ENCODE measurements at regions not wholly inside any gene's neighbourhood (a gene's known extent, or its start where the extent isn't known, plus 50 kb on each side); places are given as distances from the start of the nearest gene placed in this dataset.

GRCh38 chr5:128876569-128877382 is 88.5 kb upstream of the SLC27A6 start:
- Histone ChIP-seq H3K27ac (ENCODE audit: low read depth, low read length, severe bottlenecking) (no peak overlapping the region), H3K36me3 (ENCODE audit: control insufficient read depth, insufficient read depth, low read length) (no peaks in the 10 kb centered on the region), H3K4me3 (ENCODE audit: extremely low read depth, insufficient read depth, low read length, poor library complexity, severe bottlenecking) (no peak overlapping the region), H3K4me1 (ENCODE audit: control insufficient read depth, insufficient read depth, low read length, poor library complexity, severe bottlenecking) (no peaks in the 10 kb centered on the region), H3K9me3 (ENCODE audit: control insufficient read depth, low read length) (no peaks in the 10 kb centered on the region)
- WGBS, 2 experiments (ENCODE audit: insufficient coverage in 2 of 2): 71% methylated on average over 1 of the region's 3 CpGs; no CpG with 5 or more reads in 1 of the 2 experiments

GRCh38 chr5:128877476-128877875 is 87.8 kb upstream of the SLC27A6 start:
- no peaks in the 10 kb centered on the region for H3K4me1 ChIP-seq (ENCODE audit: control insufficient read depth, insufficient read depth, low read length, poor library complexity, severe bottlenecking)
- 62% methylated on average over 2 of the region's 4 CpGs; no CpG with 5 or more reads in 1 of the 2 experiments for WGBS, 2 experiments (ENCODE audit: insufficient coverage in 2 of 2)

GRCh38 chr5:128881502-128882018 is 83.7 kb upstream of the SLC27A6 start:
- H3K36me3 ChIP-seq (ENCODE audit: control insufficient read depth, insufficient read depth, low read length): no peaks in the 10 kb centered on the region
- H3K9me3 ChIP-seq (ENCODE audit: control insufficient read depth, low read length): no peaks in the 10 kb centered on the region
- no peak overlapping the region for H3K27ac ChIP-seq (ENCODE audit: low read depth, low read length, severe bottlenecking)
- no peak overlapping the region for H3K4me3 ChIP-seq (ENCODE audit: extremely low read depth, insufficient read depth, low read length, poor library complexity, severe bottlenecking)
- WGBS, 2 experiments (ENCODE audit: insufficient coverage in 2 of 2): 83% methylated on average over 1 of the region's 4 CpGs; no CpG with 5 or more reads in 1 of the 2 experiments
- H3K4me1 ChIP-seq (ENCODE audit: control insufficient read depth, insufficient read depth, low read length, poor library complexity, severe bottlenecking): no peaks in the 10 kb centered on the region

More at GRCh38 chr5:128877476-128877875, 87.8 kb upstream of the SLC27A6 start:
- Histone ChIP-seq H3K9me3 (ENCODE audit: control insufficient read depth, low read length) (no peaks in the 10 kb centered on the region), H3K27ac (ENCODE audit: low read depth, low read length, severe bottlenecking) (no peak overlapping the region), H3K36me3 (ENCODE audit: control insufficient read depth, insufficient read depth, low read length) (no peaks in the 10 kb centered on the region), H3K4me3 (ENCODE audit: extremely low read depth, insufficient read depth, low read length, poor library complexity, severe bottlenecking) (no peak overlapping the region)

GRCh38 chr5:128885649-128886255 is 79.5 kb upstream of the SLC27A6 start:
- H3K36me3 ChIP-seq (ENCODE audit: control insufficient read depth, insufficient read depth, low read length): no peaks in the 10 kb centered on the region
- no peaks in the 10 kb centered on the region for H3K9me3 ChIP-seq (ENCODE audit: control insufficient read depth, low read length)
- H3K4me1 ChIP-seq (ENCODE audit: control insufficient read depth, insufficient read depth, low read length, poor library complexity, severe bottlenecking): no peaks in the 10 kb centered on the region
- H3K27ac ChIP-seq (ENCODE audit: low read depth, low read length, severe bottlenecking): no peak overlapping the region
- H3K4me3 ChIP-seq (ENCODE audit: extremely low read depth, insufficient read depth, low read length, poor library complexity, severe bottlenecking): no peak overlapping the region

- no peaks in the 10 kb centered on the region for H3K36me3 ChIP-seq (ENCODE audit: control insufficient read depth, insufficient read depth, low read length)
- H3K4me3 ChIP-seq (ENCODE audit: extremely low read depth, insufficient read depth, low read length, poor library complexity, severe bottlenecking): no peak overlapping the region
- no peaks in the 10 kb centered on the region for H3K4me1 ChIP-seq (ENCODE audit: control insufficient read depth, insufficient read depth, low read length, poor library complexity, severe bottlenecking)
- no peaks in the 10 kb centered on the region for H3K9me3 ChIP-seq (ENCODE audit: control insufficient read depth, low read length)
- no peak overlapping the region for H3K27ac ChIP-seq (ENCODE audit: low read depth, low read length, severe bottlenecking)
These were observed 70.2 kb upstream of the SLC27A6 start for GRCh38 chr5:128895122-128895521.

- H3K9me3 ChIP-seq (ENCODE audit: control insufficient read depth, low read length): no peaks in the 10 kb centered on the region
- H3K27ac ChIP-seq (ENCODE audit: low read depth, low read length, severe bottlenecking): no peak overlapping the region
- H3K36me3 ChIP-seq (ENCODE audit: control insufficient read depth, insufficient read depth, low read length): no peaks in the 10 kb centered on the region
- WGBS, 2 experiments (ENCODE audit: insufficient coverage in 2 of 2): 89 to 100% methylated on average over 1 to 2 of the region's 2 CpGs
- H3K4me3 ChIP-seq (ENCODE audit: extremely low read depth, insufficient read depth, low read length, poor library complexity, severe bottlenecking): no peak overlapping the region
- no peaks in the 10 kb centered on the region for H3K4me1 ChIP-seq (ENCODE audit: control insufficient read depth, insufficient read depth, low read length, poor library complexity, severe bottlenecking)
These were observed 68.6 kb upstream of the SLC27A6 start for GRCh38 chr5:128896675-128897074.

GRCh38 chr5:128903550-128903949 is 61.7 kb upstream of the SLC27A6 start:
- 57 to 75% methylated on average over 2 to 4 of the region's 5 CpGs for whole genome bisulfite sequencing, 2 experiments (ENCODE audit: insufficient coverage in 2 of 2)
- Histone ChIP-seq H3K27ac (ENCODE audit: low read depth, low read length, severe bottlenecking) (no peak overlapping the region), H3K9me3 (ENCODE audit: control insufficient read depth, low read length) (no peaks in the 10 kb centered on the region)

GRCh38 chr5:128904805-128905567 is 60.3 kb upstream of the SLC27A6 start:
- 44 to 67% methylated on average over 1 to 2 of the region's 3 CpGs for WGBS, 2 experiments (ENCODE audit: insufficient coverage in 2 of 2)
- Histone ChIP-seq H3K27ac (ENCODE audit: low read depth, low read length, severe bottlenecking) (no peak overlapping the region), H3K9me3 (ENCODE audit: control insufficient read depth, low read length) (no peaks in the 10 kb centered on the region), H3K4me3 (ENCODE audit: extremely low read depth, insufficient read depth, low read length, poor library complexity, severe bottlenecking) (no peak overlapping the region), H3K4me1 (ENCODE audit: control insufficient read depth, insufficient read depth, low read length, poor library complexity, severe bottlenecking) (no peaks in the 10 kb centered on the region), H3K36me3 (ENCODE audit: control insufficient read depth, insufficient read depth, low read length) (no peaks in the 10 kb centered on the region)

More at GRCh38 chr5:128903550-128903949, 61.7 kb upstream of the SLC27A6 start:
- Histone ChIP-seq H3K4me1 (ENCODE audit: control insufficient read depth, insufficient read depth, low read length, poor library complexity, severe bottlenecking) (no peaks in the 10 kb centered on the region), H3K36me3 (ENCODE audit: control insufficient read depth, insufficient read depth, low read length) (no peaks in the 10 kb centered on the region), H3K4me3 (ENCODE audit: extremely low read depth, insufficient read depth, low read length, poor library complexity, severe bottlenecking) (no peak overlapping the region)

GRCh38 chr5:128905568-128906110 is 59.6 kb upstream of the SLC27A6 start:
- 0 to 45% methylated on average over 1 to 3 of the region's 4 CpGs for WGBS, 2 experiments (ENCODE audit: insufficient coverage in 2 of 2)
- H3K36me3 ChIP-seq (ENCODE audit: control insufficient read depth, insufficient read depth, low read length): no peaks in the 10 kb centered on the region

GRCh38 chr5:128913551-128913950 is 51.7 kb upstream of the SLC27A6 start:
- Histone ChIP-seq H3K4me3 (ENCODE audit: extremely low read depth, insufficient read depth, low read length, poor library complexity, severe bottlenecking) (no peak overlapping the region), H3K9me3 (ENCODE audit: control insufficient read depth, low read length) (no peaks in the 10 kb centered on the region), H3K36me3 (ENCODE audit: control insufficient read depth, insufficient read depth, low read length) (no peaks in the 10 kb centered on the region), H3K4me1 (ENCODE audit: control insufficient read depth, insufficient read depth, low read length, poor library complexity, severe bottlenecking) (no peaks in the 10 kb centered on the region), H3K27ac (ENCODE audit: low read depth, low read length, severe bottlenecking) (no peak overlapping the region)
- WGBS, 2 experiments (ENCODE audit: insufficient coverage in 2 of 2): no CpG with 5 or more reads among the region's 1 CpG

More at GRCh38 chr5:128905568-128906110, 59.6 kb upstream of the SLC27A6 start:
- H3K4me1 ChIP-seq (ENCODE audit: control insufficient read depth, insufficient read depth, low read length, poor library complexity, severe bottlenecking): no peaks in the 10 kb centered on the region
- no peak overlapping the region for H3K27ac ChIP-seq (ENCODE audit: low read depth, low read length, severe bottlenecking)
- no peaks in the 10 kb centered on the region for H3K9me3 ChIP-seq (ENCODE audit: control insufficient read depth, low read length)
- no peak overlapping the region for H3K4me3 ChIP-seq (ENCODE audit: extremely low read depth, insufficient read depth, low read length, poor library complexity, severe bottlenecking)

All from mesodermal cell (in vitro differentiated cells).